Spleen (tissue), 7 donors: ENCODE measurements at regions not wholly inside any gene's neighbourhood (a gene's known extent, or its start where the extent isn't known, plus 50 kb on each side); places are given as distances from the start of the nearest gene placed in this dataset.

Experiments
- POLR2A ChIP-seq, 3 donors: fragments of 450-650 bp; IDR thresholded peaks; one replicate each; pipeline ENCODE4 v1.5.1; 2017; ENCODE audit warnings: antibody characterized with exemption in 3 of 3, mild to moderate bottlenecking in 1 of 3
- POLR2AphosphoS5 ChIP-seq, 3 donors: sonication (generic); formaldehyde crosslinking; IDR thresholded peaks; one replicate each; pipeline ENCODE4 v1.5.1; 2017; ENCODE audit warnings: antibody characterized with exemption in 3 of 3
- TF ChIP-seq, protein P1 (sequence below), 11 experiments: fragments of 200-600 bp in 7 of 11; fragments of 450-650 bp in 4 of 11; sonication (generic) in 4 of 11; IDR thresholded peaks in 8 of 11; conservative IDR thresholded peaks in 3 of 11; 1 replicate in 7 of 11; 2 replicates in 4 of 11; pipeline versions ENCODE4 v1.4.0 to v1.8.0; 2016 to 2021; ENCODE audit warnings: antibody characterized with exemption in 11 of 11, inconsistent platforms in 4 of 11, mild to moderate bottlenecking in 1 of 11
- donor health status: DM: no; HTN: no; CAD: no; lungs with moderate emphysema.
- donor health status: DM: no; HTN: no; CAD: no.
- donor health status: DM: no; HTN: no; CAD: no.

GRCh38 chr13:72435251-72435650, 292.2 kb downstream of the MZT1 start:
- TF ChIP-seq, protein P1, sequence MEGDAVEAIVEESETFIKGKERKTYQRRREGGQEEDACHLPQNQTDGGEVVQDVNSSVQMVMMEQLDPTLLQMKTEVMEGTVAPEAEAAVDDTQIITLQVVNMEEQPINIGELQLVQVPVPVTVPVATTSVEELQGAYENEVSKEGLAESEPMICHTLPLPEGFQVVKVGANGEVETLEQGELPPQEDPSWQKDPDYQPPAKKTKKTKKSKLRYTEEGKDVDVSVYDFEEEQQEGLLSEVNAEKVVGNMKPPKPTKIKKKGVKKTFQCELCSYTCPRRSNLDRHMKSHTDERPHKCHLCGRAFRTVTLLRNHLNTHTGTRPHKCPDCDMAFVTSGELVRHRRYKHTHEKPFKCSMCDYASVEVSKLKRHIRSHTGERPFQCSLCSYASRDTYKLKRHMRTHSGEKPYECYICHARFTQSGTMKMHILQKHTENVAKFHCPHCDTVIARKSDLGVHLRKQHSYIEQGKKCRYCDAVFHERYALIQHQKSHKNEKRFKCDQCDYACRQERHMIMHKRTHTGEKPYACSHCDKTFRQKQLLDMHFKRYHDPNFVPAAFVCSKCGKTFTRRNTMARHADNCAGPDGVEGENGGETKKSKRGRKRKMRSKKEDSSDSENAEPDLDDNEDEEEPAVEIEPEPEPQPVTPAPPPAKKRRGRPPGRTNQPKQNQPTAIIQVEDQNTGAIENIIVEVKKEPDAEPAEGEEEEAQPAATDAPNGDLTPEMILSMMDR (IDR thresholded peaks at IDR 0.05 in 8 of 11, conservative IDR thresholded peaks at IDR 0.05 in 3 of 11): no peak
- TF ChIP-seq POLR2A (IDR thresholded peaks at IDR 0.05): no peak
- TF ChIP-seq POLR2AphosphoS5 (IDR thresholded peaks at IDR 0.05): no peak
